ENCODE measurements at regions not wholly inside any gene's neighbourhood (a gene's known extent, or its start where the extent isn't known, plus 50 kb on each side); places are given as distances from the start of the nearest gene placed in this dataset.

DNA sequence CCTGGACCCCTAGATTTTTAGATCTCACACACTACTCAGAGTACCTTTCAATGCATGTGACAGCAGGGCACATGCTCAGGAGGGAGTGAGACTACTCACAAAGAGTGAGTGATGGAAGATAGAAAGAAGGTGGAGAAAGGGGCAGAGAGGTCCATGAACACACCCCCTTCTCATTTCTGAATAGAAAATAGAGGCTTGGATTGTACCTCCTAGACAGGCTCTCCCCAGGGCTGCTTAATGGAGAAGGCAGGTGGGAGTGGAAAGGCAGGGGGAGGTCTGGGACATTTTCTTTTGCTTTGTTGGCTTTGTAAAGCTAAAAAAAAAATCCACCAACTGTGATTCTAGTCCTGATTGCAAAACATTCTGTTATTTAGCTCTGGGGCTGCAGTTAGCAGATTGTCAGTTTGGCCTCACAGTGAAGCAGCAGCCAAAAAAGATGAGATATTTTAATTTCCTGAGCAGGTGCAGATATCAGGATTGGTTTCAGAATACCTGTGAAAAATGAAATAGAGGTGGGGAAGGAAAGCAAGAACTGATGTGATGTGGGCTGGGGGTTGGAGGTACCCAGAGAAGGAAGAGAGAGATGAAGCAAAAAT is 119.3 kb upstream of the GYPC start:
- TF ChIP-seq, protein P1, sequence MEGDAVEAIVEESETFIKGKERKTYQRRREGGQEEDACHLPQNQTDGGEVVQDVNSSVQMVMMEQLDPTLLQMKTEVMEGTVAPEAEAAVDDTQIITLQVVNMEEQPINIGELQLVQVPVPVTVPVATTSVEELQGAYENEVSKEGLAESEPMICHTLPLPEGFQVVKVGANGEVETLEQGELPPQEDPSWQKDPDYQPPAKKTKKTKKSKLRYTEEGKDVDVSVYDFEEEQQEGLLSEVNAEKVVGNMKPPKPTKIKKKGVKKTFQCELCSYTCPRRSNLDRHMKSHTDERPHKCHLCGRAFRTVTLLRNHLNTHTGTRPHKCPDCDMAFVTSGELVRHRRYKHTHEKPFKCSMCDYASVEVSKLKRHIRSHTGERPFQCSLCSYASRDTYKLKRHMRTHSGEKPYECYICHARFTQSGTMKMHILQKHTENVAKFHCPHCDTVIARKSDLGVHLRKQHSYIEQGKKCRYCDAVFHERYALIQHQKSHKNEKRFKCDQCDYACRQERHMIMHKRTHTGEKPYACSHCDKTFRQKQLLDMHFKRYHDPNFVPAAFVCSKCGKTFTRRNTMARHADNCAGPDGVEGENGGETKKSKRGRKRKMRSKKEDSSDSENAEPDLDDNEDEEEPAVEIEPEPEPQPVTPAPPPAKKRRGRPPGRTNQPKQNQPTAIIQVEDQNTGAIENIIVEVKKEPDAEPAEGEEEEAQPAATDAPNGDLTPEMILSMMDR (IDR thresholded peaks at IDR 0.05; ENCODE audit: poor library complexity), result no peak
- TF ChIP-seq EZH2phosphoT487 (IDR thresholded peaks at IDR 0.05; ENCODE audit: low read depth, severe bottlenecking, unreplicated experiment), result no peak
